ENCODE measurements at regions not wholly inside any gene's neighbourhood (a gene's known extent, or its start where the extent isn't known, plus 50 kb on each side); places are given as distances from the start of the nearest gene placed in this dataset.

DNA sequence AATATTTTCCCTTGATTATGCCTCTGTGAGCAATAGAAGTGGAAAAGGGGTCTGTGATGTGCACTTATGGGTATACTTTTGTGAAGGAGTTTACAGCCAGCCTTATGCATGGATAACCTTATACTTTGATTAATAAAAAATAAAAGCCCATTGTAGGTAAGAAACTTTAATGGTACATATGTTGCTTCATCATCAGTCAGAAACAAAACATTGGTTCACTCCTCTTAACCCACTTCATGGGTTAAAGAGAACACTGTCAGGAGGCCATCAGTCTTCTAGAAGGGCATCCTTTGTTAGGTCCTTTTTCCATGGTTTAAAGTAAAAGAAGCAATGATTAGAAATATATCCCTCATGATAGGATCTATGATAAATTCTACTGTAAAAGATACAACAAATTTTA is 952.1 kb upstream of the MIR17HG start:
- no peak overlapping the region for H3K9ac ChIP-seq (ENCODE audit: insufficient read length, low read depth)
- H3K27me3 ChIP-seq (ENCODE audit: insufficient read depth, insufficient read length), result no peaks in the 10 kb centered on the region

DNA sequence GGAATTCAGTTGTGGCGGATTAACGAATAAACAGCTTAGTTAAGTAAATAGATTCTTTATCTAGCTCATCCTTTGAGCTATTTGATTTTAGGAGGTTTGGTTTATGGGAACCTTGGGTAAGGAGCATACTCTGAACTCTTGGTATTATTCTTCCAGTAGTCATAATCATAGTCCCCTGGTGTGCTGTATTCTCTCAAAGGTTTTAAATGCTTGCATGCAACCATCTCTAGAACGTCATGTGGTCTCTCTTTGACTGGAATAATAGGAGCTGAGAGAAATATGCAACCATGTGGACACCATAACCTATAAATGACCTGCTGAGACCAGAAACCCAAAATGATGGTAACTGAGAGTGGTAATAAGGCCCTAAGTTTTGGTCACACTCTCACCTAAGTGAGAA is 951.6 kb upstream of the MIR17HG start:
- Histone ChIP-seq H3K27me3 (ENCODE audit: insufficient read depth, insufficient read length) (no peaks in the 10 kb centered on the region), H3K9me3 (ENCODE audit: insufficient read depth, low read length) (peaks cover 7% of the 10 kb centered on the region; the same call in 1 of the 2 replicates), H3K9ac (ENCODE audit: insufficient read length, low read depth) (no peak overlapping the region), H3K36me3 (ENCODE audit: insufficient read depth, insufficient read length, low read length) (no peaks in the 10 kb centered on the region), H3K4me3 (ENCODE audit: insufficient read length, low read depth) (no peak overlapping the region), H3K4me1 (ENCODE audit: insufficient read depth, insufficient read length) (no peaks in the 10 kb centered on the region)
- DNase-seq (ENCODE audit: low read depth, low spot score), result no peak
- TF ChIP-seq ZNF274 (IDR thresholded peaks at IDR 0.05; ENCODE audit: low read depth, low read length) (no peak), SUZ12 (IDR thresholded peaks at IDR 0.05; ENCODE audit: extremely low read depth, insufficient read depth, insufficient read length) (no peak), YY1 (IDR thresholded peaks at IDR 0.05; ENCODE audit: insufficient read depth, insufficient read length) (no peak)

More for the DNA sequence above, 952.1 kb upstream of the MIR17HG start:
- H3K4me3 ChIP-seq (ENCODE audit: insufficient read length, low read depth), result no peak overlapping the region
- DNase-seq (ENCODE audit: low read depth, low spot score), result no peak
- TF ChIP-seq SUZ12 (IDR thresholded peaks at IDR 0.05; ENCODE audit: extremely low read depth, insufficient read depth, insufficient read length) (no peak), YY1 (IDR thresholded peaks at IDR 0.05; ENCODE audit: insufficient read depth, insufficient read length) (no peak), ZNF274 (IDR thresholded peaks at IDR 0.05; ENCODE audit: low read depth, low read length) (no peak)
- no peaks in the 10 kb centered on the region for H3K36me3 ChIP-seq (ENCODE audit: insufficient read depth, insufficient read length, low read length)
- no peaks in the 10 kb centered on the region for H3K4me1 ChIP-seq (ENCODE audit: insufficient read depth, insufficient read length)
- H3K9me3 ChIP-seq (ENCODE audit: insufficient read depth, low read length), result peaks cover 7% of the 10 kb centered on the region; the same call in 1 of the 2 replicates

DNA sequence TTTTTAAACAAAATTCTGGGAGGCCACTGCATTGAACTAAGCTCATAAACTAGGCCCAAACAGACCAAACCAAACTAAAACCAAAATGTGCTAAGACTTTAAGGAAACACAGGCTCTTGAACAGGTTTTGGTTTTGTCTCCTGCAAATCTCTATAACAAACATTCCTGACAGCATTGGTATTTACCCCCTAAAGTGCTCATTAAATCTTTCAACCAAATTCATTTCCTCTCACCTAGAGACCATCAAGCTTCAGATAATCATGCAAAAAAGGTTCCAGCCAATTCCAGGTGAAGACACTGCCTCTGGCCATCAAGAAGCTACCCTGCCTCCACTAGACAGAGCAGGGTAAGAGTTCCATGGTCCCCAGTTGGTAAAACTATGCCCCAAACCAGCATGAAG is 951.2 kb upstream of the MIR17HG start:
- Histone ChIP-seq H3K9me3 (ENCODE audit: insufficient read depth, low read length) (peaks cover 7% of the 10 kb centered on the region; the same call in 1 of the 2 replicates), H3K4me3 (ENCODE audit: insufficient read length, low read depth) (no peak overlapping the region), H3K27me3 (ENCODE audit: insufficient read depth, insufficient read length) (no peaks in the 10 kb centered on the region), H3K9ac (ENCODE audit: insufficient read length, low read depth) (no peak overlapping the region), H3K4me1 (ENCODE audit: insufficient read depth, insufficient read length) (no peaks in the 10 kb centered on the region), H3K36me3 (ENCODE audit: insufficient read depth, insufficient read length, low read length) (no peaks in the 10 kb centered on the region)
- no peak for DNase-seq (ENCODE audit: low read depth, low spot score)
- TF ChIP-seq SUZ12 (IDR thresholded peaks at IDR 0.05; ENCODE audit: extremely low read depth, insufficient read depth, insufficient read length) (no peak), ZNF274 (IDR thresholded peaks at IDR 0.05; ENCODE audit: low read depth, low read length) (no peak), YY1 (IDR thresholded peaks at IDR 0.05; ENCODE audit: insufficient read depth, insufficient read length) (no peak)

DNA sequence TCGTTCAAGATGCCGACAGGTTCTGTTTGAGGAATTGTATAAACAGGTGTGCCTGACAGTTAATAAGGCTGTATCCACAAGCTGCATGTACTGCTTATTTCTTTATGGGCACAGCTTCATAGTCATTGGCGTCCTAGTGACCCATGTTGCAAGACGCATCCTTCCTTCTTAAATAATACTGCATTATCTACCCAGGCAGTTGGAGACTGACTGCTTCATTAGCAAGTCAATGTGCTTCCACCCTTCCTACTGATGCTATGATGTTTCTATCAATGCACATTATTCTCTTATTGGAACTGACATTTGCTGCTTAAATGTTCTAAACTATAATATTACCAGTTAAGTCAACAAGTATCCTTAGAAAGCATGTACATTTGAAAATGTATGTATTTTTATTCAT is 950.0 kb upstream of the MIR17HG start:
- no peak overlapping the region for H3K9ac ChIP-seq (ENCODE audit: insufficient read length, low read depth)
- H3K9me3 ChIP-seq (ENCODE audit: insufficient read depth, low read length), result peaks cover 7% of the 10 kb centered on the region; the same call in 1 of the 2 replicates
- no peaks in the 10 kb centered on the region for H3K36me3 ChIP-seq (ENCODE audit: insufficient read depth, insufficient read length, low read length)
- no peaks in the 10 kb centered on the region for H3K27me3 ChIP-seq (ENCODE audit: insufficient read depth, insufficient read length)
- H3K4me1 ChIP-seq (ENCODE audit: insufficient read depth, insufficient read length), result no peaks in the 10 kb centered on the region
- no peak for DNase-seq (ENCODE audit: low read depth, low spot score)
- TF ChIP-seq SUZ12 (IDR thresholded peaks at IDR 0.05; ENCODE audit: extremely low read depth, insufficient read depth, insufficient read length) (no peak), YY1 (IDR thresholded peaks at IDR 0.05; ENCODE audit: insufficient read depth, insufficient read length) (no peak), ZNF274 (IDR thresholded peaks at IDR 0.05; ENCODE audit: low read depth, low read length) (no peak)
- no peak overlapping the region for H3K4me3 ChIP-seq (ENCODE audit: insufficient read length, low read depth)

DNA sequence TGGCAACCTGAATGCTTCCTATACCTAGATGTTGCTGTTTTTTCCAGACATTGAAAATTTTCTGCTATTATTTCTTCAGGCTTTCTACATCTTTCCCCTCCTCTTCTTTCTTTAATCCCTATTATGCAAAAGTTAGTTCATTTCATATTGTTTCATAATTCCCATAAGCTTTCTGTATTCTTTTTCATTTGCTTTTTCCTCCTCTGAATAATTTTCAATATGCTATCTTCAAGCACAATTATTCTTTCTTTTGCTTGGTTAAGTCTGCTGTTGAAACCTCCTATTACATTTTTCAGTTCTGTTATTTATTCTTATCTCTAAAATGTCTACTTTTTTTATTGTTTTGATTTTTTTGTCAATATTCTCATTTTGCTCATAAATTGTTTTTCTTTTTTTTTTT is 947.1 kb upstream of the MIR17HG start:
- Histone ChIP-seq H3K27me3 (ENCODE audit: insufficient read depth, insufficient read length) (no peaks in the 10 kb centered on the region), H3K9me3 (ENCODE audit: insufficient read depth, low read length) (peaks cover 7% of the 10 kb centered on the region; the same call in 1 of the 2 replicates), H3K4me3 (ENCODE audit: insufficient read length, low read depth) (no peak overlapping the region), H3K9ac (ENCODE audit: insufficient read length, low read depth) (no peak overlapping the region), H3K36me3 (ENCODE audit: insufficient read depth, insufficient read length, low read length) (no peaks in the 10 kb centered on the region), H3K4me1 (ENCODE audit: insufficient read depth, insufficient read length) (no peaks in the 10 kb centered on the region)
- DNase-seq (ENCODE audit: low read depth, low spot score), result no peak
- no peak for TF ChIP-seq SUZ12 (IDR thresholded peaks at IDR 0.05; ENCODE audit: extremely low read depth, insufficient read depth, insufficient read length)
- no peak for TF ChIP-seq ZNF274 (IDR thresholded peaks at IDR 0.05; ENCODE audit: low read depth, low read length)
- TF ChIP-seq YY1 (IDR thresholded peaks at IDR 0.05; ENCODE audit: insufficient read depth, insufficient read length), result no peak

DNA sequence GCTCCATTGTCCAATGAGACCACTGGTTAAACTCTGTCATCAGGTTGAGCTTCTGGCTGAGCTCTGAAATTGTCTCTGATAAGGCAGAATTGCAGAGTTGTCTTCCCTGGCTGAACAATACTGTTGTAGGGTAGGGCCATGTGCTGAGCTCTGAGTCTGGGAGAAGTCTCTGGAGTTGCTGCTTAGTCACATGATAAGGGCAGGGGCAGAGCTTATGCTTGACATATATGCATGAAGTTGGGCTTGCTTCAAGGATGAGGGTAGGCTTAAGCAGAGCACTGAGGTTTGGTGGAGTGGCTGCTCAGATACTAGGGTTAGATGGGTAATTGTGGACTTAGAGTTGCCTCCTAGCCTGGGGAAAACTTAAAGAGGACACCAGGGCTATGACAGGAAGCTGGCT is 946.3 kb upstream of the MIR17HG start:
- no peak overlapping the region for H3K9ac ChIP-seq (ENCODE audit: insufficient read length, low read depth)
- no peaks in the 10 kb centered on the region for H3K4me1 ChIP-seq (ENCODE audit: insufficient read depth, insufficient read length)
- H3K27me3 ChIP-seq (ENCODE audit: insufficient read depth, insufficient read length), result no peaks in the 10 kb centered on the region
- H3K4me3 ChIP-seq (ENCODE audit: insufficient read length, low read depth), result no peak overlapping the region
- no peak for DNase-seq (ENCODE audit: low read depth, low spot score)
- no peak for TF ChIP-seq SUZ12 (IDR thresholded peaks at IDR 0.05; ENCODE audit: extremely low read depth, insufficient read depth, insufficient read length)
- peaks cover 7% of the 10 kb centered on the region; the same call in 1 of the 2 replicates for H3K9me3 ChIP-seq (ENCODE audit: insufficient read depth, low read length)
- H3K36me3 ChIP-seq (ENCODE audit: insufficient read depth, insufficient read length, low read length), result no peaks in the 10 kb centered on the region

DNA sequence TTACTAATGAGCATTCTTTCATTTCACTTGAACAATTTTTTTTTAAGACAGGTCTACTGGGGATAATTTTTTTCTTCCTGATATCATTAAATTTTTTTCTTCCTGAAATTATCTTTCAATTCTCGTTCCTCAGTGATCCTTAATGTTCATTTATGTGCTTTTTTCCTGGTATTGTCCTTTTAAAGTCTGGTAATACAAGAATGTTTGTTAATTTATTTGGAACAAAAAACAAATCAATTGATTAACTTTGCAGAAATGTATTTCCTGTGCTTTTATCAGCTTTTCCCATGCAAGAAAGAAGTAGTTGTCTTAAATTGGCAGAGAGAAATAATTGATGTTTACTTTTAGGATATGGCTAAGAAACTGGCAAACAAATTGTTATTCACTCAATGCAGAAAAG is 945.4 kb upstream of the MIR17HG start:
- TF ChIP-seq ZNF274 (IDR thresholded peaks at IDR 0.05; ENCODE audit: low read depth, low read length) (no peak), YY1 (IDR thresholded peaks at IDR 0.05; ENCODE audit: insufficient read depth, insufficient read length) (no peak), SUZ12 (IDR thresholded peaks at IDR 0.05; ENCODE audit: extremely low read depth, insufficient read depth, insufficient read length) (no peak)
- H3K27me3 ChIP-seq (ENCODE audit: insufficient read depth, insufficient read length), result no peaks in the 10 kb centered on the region
- no peaks in the 10 kb centered on the region for H3K36me3 ChIP-seq (ENCODE audit: insufficient read depth, insufficient read length, low read length)
- H3K9me3 ChIP-seq (ENCODE audit: insufficient read depth, low read length), result peaks cover 7% of the 10 kb centered on the region; the same call in 1 of the 2 replicates
- H3K9ac ChIP-seq (ENCODE audit: insufficient read length, low read depth), result no peak overlapping the region
- no peak overlapping the region for H3K4me3 ChIP-seq (ENCODE audit: insufficient read length, low read depth)
- no peaks in the 10 kb centered on the region for H3K4me1 ChIP-seq (ENCODE audit: insufficient read depth, insufficient read length)
- no peak for DNase-seq (ENCODE audit: low read depth, low spot score)
